ENCODE measurements at regions not wholly inside any gene's neighbourhood (a gene's known extent, or its start where the extent isn't known, plus 50 kb on each side); places are given as distances from the start of the nearest gene placed in this dataset.

DNA sequence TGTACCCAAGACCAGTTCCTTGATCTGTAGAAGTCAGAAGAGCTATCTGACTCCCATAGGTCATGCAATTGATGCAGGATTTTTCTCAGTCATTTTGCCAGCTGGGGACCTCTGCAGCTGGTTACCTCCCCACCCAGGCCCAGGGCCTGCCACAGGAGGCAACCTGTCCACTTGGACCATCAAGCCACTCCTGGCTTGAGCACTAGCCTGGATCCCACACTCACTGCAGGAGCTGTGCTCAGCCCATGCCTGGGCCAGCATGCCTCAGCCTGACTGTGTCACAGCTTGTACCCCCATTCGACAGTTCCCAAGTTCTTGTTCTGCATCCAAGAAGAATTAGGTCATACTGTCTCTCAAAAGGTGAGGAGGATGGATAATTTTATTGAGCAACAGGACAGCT lies 189.4 kb downstream of the PCDH17 start:
- TF ChIP-seq, protein P1, sequence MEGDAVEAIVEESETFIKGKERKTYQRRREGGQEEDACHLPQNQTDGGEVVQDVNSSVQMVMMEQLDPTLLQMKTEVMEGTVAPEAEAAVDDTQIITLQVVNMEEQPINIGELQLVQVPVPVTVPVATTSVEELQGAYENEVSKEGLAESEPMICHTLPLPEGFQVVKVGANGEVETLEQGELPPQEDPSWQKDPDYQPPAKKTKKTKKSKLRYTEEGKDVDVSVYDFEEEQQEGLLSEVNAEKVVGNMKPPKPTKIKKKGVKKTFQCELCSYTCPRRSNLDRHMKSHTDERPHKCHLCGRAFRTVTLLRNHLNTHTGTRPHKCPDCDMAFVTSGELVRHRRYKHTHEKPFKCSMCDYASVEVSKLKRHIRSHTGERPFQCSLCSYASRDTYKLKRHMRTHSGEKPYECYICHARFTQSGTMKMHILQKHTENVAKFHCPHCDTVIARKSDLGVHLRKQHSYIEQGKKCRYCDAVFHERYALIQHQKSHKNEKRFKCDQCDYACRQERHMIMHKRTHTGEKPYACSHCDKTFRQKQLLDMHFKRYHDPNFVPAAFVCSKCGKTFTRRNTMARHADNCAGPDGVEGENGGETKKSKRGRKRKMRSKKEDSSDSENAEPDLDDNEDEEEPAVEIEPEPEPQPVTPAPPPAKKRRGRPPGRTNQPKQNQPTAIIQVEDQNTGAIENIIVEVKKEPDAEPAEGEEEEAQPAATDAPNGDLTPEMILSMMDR (IDR thresholded peaks at IDR 0.05; ENCODE audit: insufficient read depth, low read depth, low read length) = no peak
- no peak for TF ChIP-seq EZH2 (IDR thresholded peaks at IDR 0.05; ENCODE audit: insufficient read depth, low read length)
